ENCODE measurements at regions not wholly inside any gene's neighbourhood (a gene's known extent, or its start where the extent isn't known, plus 50 kb on each side); places are given as distances from the start of the nearest gene placed in this dataset.

DNA sequence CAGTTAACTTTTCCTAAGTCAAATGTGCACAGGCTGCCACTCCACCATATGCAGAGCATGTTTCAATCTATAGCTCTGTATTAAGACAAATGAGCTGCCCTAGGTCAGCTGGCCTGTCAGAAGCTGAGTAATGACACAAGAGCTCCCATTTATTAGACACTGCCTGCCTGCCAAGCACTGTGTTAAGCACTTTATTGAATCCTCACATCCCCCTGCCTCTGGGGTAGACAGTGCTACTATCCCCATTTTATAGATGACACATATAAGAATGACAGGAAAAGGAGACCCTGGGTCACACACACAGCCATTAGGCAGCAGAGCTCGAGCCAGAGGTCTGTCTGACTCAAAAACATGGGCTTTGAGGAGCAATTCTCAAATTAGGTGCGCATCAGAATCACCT, 179.8 kb upstream of the PDE1C start:
- no peak for TF ChIP-seq CTCF (IDR thresholded peaks at IDR 0.05; ENCODE audit: extremely low read depth, low read depth, low read length)
- Histone ChIP-seq H3K4me2 (ENCODE audit: insufficient read depth, low read length) (no peak overlapping the region), H2AFZ (ENCODE audit: low read length) (no peak overlapping the region), H3K9me3 (ENCODE audit: low read depth, low read length) (no peaks in the 10 kb centered on the region), H3K79me2 (ENCODE audit: insufficient read depth, low read length) (no peaks in the 10 kb centered on the region), H4K20me1 (ENCODE audit: insufficient read depth, low read length) (no peaks in the 10 kb centered on the region), H3K4me1 (ENCODE audit: insufficient read depth, low read length) (no peaks in the 10 kb centered on the region), H3K4me3 (ENCODE audit: insufficient read depth, low read length) (no peak overlapping the region), H3K27ac (ENCODE audit: low read depth, low read length) (no peak overlapping the region), H3K27me3 (ENCODE audit: insufficient read depth, low read length) (no peaks in the 10 kb centered on the region), H3K36me3 (ENCODE audit: insufficient read depth, low read length) (no peaks in the 10 kb centered on the region)
- no peak for DNase-seq (ENCODE audit: insufficient read length, low spot score, missing footprints)

DNA sequence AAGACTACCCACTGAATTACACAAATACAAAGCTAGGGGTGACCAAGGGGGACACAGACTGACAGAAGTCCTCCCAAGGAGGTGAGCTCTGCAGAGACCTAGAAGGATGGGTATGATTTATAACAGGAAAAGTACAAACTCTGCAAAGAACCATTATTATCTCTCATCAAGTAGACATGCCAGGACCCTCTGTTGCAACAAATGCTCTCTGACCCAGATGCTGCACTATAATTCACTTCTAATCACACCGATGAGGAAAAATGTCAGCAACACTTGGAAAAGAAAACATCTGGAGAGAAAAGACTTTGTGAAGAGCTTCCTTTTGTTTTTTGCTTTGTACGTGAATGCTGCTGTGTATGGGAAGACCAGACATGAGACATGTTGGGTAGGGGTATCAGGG, 178.3 kb upstream of the PDE1C start:
- Histone ChIP-seq H3K36me3 (ENCODE audit: insufficient read depth, low read length) (no peaks in the 10 kb centered on the region), H3K9me3 (ENCODE audit: low read depth, low read length) (no peaks in the 10 kb centered on the region), H3K79me2 (ENCODE audit: insufficient read depth, low read length) (no peaks in the 10 kb centered on the region), H3K27me3 (ENCODE audit: insufficient read depth, low read length) (no peaks in the 10 kb centered on the region), H3K27ac (ENCODE audit: low read depth, low read length) (no peak overlapping the region), H3K4me1 (ENCODE audit: insufficient read depth, low read length) (no peaks in the 10 kb centered on the region), H4K20me1 (ENCODE audit: insufficient read depth, low read length) (no peaks in the 10 kb centered on the region), H2AFZ (ENCODE audit: low read length) (no peak overlapping the region), H3K4me2 (ENCODE audit: insufficient read depth, low read length) (no peak overlapping the region), H3K4me3 (ENCODE audit: insufficient read depth, low read length) (no peak overlapping the region)
- no peak for TF ChIP-seq CTCF (IDR thresholded peaks at IDR 0.05; ENCODE audit: extremely low read depth, low read depth, low read length)
- no peak for DNase-seq (ENCODE audit: insufficient read length, low spot score, missing footprints)

DNA sequence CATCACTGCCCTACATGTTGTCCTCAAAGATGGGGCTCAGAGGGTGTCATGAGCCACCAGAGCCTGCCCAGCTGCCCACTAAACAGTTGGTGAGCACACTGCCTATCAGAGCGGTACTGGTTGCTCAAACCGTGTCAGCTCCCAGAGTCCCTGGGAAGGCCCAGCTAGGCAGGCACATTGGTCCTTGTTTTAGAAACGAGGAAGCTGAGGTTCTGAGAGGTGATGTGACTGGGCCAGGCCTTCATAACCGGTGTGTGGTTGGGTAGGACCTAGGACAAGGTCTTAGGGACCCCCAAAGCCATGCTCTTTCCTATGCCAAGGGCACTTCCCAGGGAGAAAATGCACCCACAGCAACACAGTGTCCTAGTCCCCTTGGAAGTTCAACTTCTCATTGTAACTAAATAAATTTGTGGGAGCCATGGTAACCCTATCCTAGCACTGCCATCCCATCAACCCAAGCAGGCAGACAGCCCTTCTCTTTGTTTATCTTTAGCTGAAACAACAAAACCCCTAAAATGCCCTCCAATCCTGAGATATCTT, 174.7 kb upstream of the PDE1C start:
- Histone ChIP-seq H3K27ac (ENCODE audit: low read depth, low read length) (no peak overlapping the region), H3K4me1 (ENCODE audit: insufficient read depth, low read length) (no peaks in the 10 kb centered on the region), H3K9me3 (ENCODE audit: low read depth, low read length) (no peaks in the 10 kb centered on the region), H3K4me2 (ENCODE audit: insufficient read depth, low read length) (no peak overlapping the region), H3K36me3 (ENCODE audit: insufficient read depth, low read length) (no peaks in the 10 kb centered on the region), H4K20me1 (ENCODE audit: insufficient read depth, low read length) (no peaks in the 10 kb centered on the region), H3K27me3 (ENCODE audit: insufficient read depth, low read length) (no peaks in the 10 kb centered on the region), H3K4me3 (ENCODE audit: insufficient read depth, low read length) (no peak overlapping the region), H3K79me2 (ENCODE audit: insufficient read depth, low read length) (no peaks in the 10 kb centered on the region), H2AFZ (ENCODE audit: low read length) (no peak overlapping the region)
- no peak for TF ChIP-seq CTCF (IDR thresholded peaks at IDR 0.05; ENCODE audit: extremely low read depth, low read depth, low read length)
- no peak for DNase-seq (ENCODE audit: insufficient read length, low spot score, missing footprints)

GRCh38 chr7:32243687-32244290, 173.6 kb upstream of the PDE1C start:
- Histone ChIP-seq H3K4me2 (ENCODE audit: insufficient read depth, low read length) (no peak overlapping the region), H3K27me3 (ENCODE audit: insufficient read depth, low read length) (no peaks in the 10 kb centered on the region), H3K27ac (ENCODE audit: low read depth, low read length) (no peak overlapping the region), H3K9me3 (ENCODE audit: low read depth, low read length) (no peaks in the 10 kb centered on the region), H3K79me2 (ENCODE audit: insufficient read depth, low read length) (no peaks in the 10 kb centered on the region), H2AFZ (ENCODE audit: low read length) (no peak overlapping the region), H4K20me1 (ENCODE audit: insufficient read depth, low read length) (no peaks in the 10 kb centered on the region), H3K4me3 (ENCODE audit: insufficient read depth, low read length) (no peak overlapping the region), H3K36me3 (ENCODE audit: insufficient read depth, low read length) (no peaks in the 10 kb centered on the region), H3K4me1 (ENCODE audit: insufficient read depth, low read length) (no peaks in the 10 kb centered on the region)
- no peak for DNase-seq (ENCODE audit: insufficient read length, low spot score, missing footprints)
- no peak for TF ChIP-seq CTCF (IDR thresholded peaks at IDR 0.05; ENCODE audit: extremely low read depth, low read depth, low read length)

All from osteoblast (primary cell).